H9 (cell line): ENCODE measurements at regions not wholly inside any gene's neighbourhood (a gene's known extent, or its start where the extent isn't known, plus 50 kb on each side); places are given as distances from the start of the nearest gene placed in this dataset.

Experiments used
- DNase-seq: peaks from one replicate; pipeline ENCODE4 v3.0.0-alpha.2; 2017
- H2AFZ ChIP-seq: one replicate; pipeline ENCODE4 v1.6.1; 2013; ENCODE audit warnings: mild to moderate bottlenecking, low read length, control low read depth, moderate library complexity
- H2AK5ac ChIP-seq: 2 replicates; pipeline ENCODE4 v1.6.1; 2013; ENCODE audit warnings: low read length, control low read depth, mixed read lengths; ENCODE audit not compliant: insufficient read length
- H2BK120ac ChIP-seq: one replicate; pipeline ENCODE4 v1.6.1; 2013; ENCODE audit warnings: low read depth, mild to moderate bottlenecking, low read length, control low read depth, inconsistent platforms; ENCODE audit not compliant: poor library complexity, severe bottlenecking
- H2BK12ac ChIP-seq: 2 replicates; pipeline ENCODE4 v1.6.1; 2013; ENCODE audit warnings: low read length, control low read depth, mixed read lengths, low read depth; ENCODE audit not compliant: insufficient read length
- H2BK15ac ChIP-seq: 2 replicates; pipeline ENCODE4 v1.6.1; 2013; ENCODE audit warnings: low read depth, low read length, control low read depth
- H2BK20ac ChIP-seq: one replicate; pipeline ENCODE4 v1.6.1; 2013; ENCODE audit warnings: low read depth, mild to moderate bottlenecking, low read length, control low read depth, inconsistent platforms; ENCODE audit not compliant: poor library complexity, severe bottlenecking
- H2BK5ac ChIP-seq: 2 replicates; pipeline ENCODE4 v1.6.1; 2013; ENCODE audit warnings: low read length, control low read depth, mixed read lengths; ENCODE audit not compliant: insufficient read length
- H3K14ac ChIP-seq: 2 replicates; pipeline ENCODE4 v1.6.1; 2013; ENCODE audit warnings: low read length, control low read depth; ENCODE audit not compliant: insufficient read depth
- H3K18ac ChIP-seq: 2 replicates; pipeline ENCODE4 v1.6.1; 2013; ENCODE audit warnings: low read depth, mild to moderate bottlenecking, mixed read lengths, low read length, control low read depth; ENCODE audit not compliant: insufficient read length
- H3K23ac ChIP-seq: 2 replicates; pipeline ENCODE4 v1.6.1; 2013; ENCODE audit warnings: low read length, control low read depth, mixed read lengths, low read depth; ENCODE audit not compliant: insufficient read length
- H3K23me2 ChIP-seq: 2 replicates; pipeline ENCODE4 v1.6.1; 2013; ENCODE audit warnings: low read depth, mild to moderate bottlenecking, mixed read lengths, low read length, control low read depth; ENCODE audit not compliant: insufficient read length, poor library complexity, severe bottlenecking
- H3K27ac ChIP-seq: 2 replicates; pipeline ENCODE4 v1.5.1; 2013; ENCODE audit warnings: low read length, control low read depth, mixed read lengths, low read depth; ENCODE audit not compliant: insufficient read length
- H3K27me3 ChIP-seq: 2 replicates; pipeline ENCODE4 v1.6.1; 2013; ENCODE audit warnings: low read length, control low read depth, inconsistent platforms; ENCODE audit not compliant: insufficient read depth
- H3K4ac ChIP-seq: 2 replicates; pipeline ENCODE4 v1.6.1; 2013; ENCODE audit warnings: low read depth, mild to moderate bottlenecking, control low read depth, inconsistent platforms, low read length, moderate library complexity
- H3K4me1 ChIP-seq: 2 replicates; pipeline ENCODE4 v1.6.1; 2013; ENCODE audit warnings: low read length, control low read depth, inconsistent platforms; ENCODE audit not compliant: insufficient read depth
- H3K4me2 ChIP-seq: 2 replicates; pipeline ENCODE4 v1.6.1; 2013; ENCODE audit warnings: low read length, control low read depth, mixed read lengths; ENCODE audit not compliant: insufficient read length, insufficient read depth
- H3K56ac ChIP-seq: 2 replicates; pipeline ENCODE4 v1.6.1; 2013; ENCODE audit warnings: low read depth, mild to moderate bottlenecking, mixed read lengths, low read length, control low read depth; ENCODE audit not compliant: insufficient read length
- H3K79me1 ChIP-seq: 2 replicates; pipeline ENCODE4 v1.6.1; 2013; ENCODE audit warnings: low read depth, mild to moderate bottlenecking, moderate library complexity, low read length, control low read depth, inconsistent platforms; ENCODE audit not compliant: insufficient read depth, poor library complexity, severe bottlenecking
- H3K79me2 ChIP-seq: 2 replicates; pipeline ENCODE4 v1.6.1; 2013; ENCODE audit warnings: low read length, control low read depth, inconsistent platforms; ENCODE audit not compliant: insufficient read depth
- H3K9ac ChIP-seq: 2 replicates; pipeline ENCODE4 v1.6.1; 2013; ENCODE audit warnings: low read length, control low read depth, mixed read lengths; ENCODE audit not compliant: insufficient read length; ENCODE audit errors: extremely low read depth
- H3K9me3 ChIP-seq: one replicate; pipeline ENCODE4 v1.6.1; 2013; ENCODE audit warnings: low read depth, low read length, inconsistent platforms; ENCODE audit not compliant: control insufficient read depth
- H3T11ph ChIP-seq: one replicate; pipeline ENCODE4 v1.6.1; 2013; ENCODE audit warnings: mild to moderate bottlenecking, low read length, control low read depth, inconsistent platforms
- H4K20me1 ChIP-seq: one replicate; pipeline ENCODE4 v1.6.1; 2013; ENCODE audit not compliant: control insufficient read depth, insufficient read length, insufficient read depth
- H4K5ac ChIP-seq: 2 replicates; pipeline ENCODE4 v1.6.1; 2013; ENCODE audit warnings: low read depth, mild to moderate bottlenecking, mixed read lengths, low read length, control low read depth; ENCODE audit not compliant: insufficient read length
- H4K8ac ChIP-seq: replicated peaks from 2 replicates; pipeline ENCODE4 v1.6.1; 2013; ENCODE audit warnings: low read length, control low read depth, mixed read lengths, low read depth; ENCODE audit not compliant: insufficient read length
- H4K91ac ChIP-seq: 2 replicates; pipeline ENCODE4 v1.6.1; 2013; ENCODE audit warnings: low read depth, mild to moderate bottlenecking, moderate library complexity, mixed read lengths, low read length, control low read depth; ENCODE audit not compliant: insufficient read length
- H3K27ac Mint-ChIP-seq, 3 experiments: 2 replicates in 2 of 3; 3 replicates in 1 of 3; pipeline ENCODE4 v1.8.0; 2020 to 2021; ENCODE audit warnings: mixed read lengths in 3 of 3, mild to moderate bottlenecking in 1 of 3, moderate library complexity in 1 of 3
- H3K27me3 Mint-ChIP-seq: 2 replicates; pipeline ENCODE4 v1.8.0; 2021; ENCODE audit warnings: low read depth, mild to moderate bottlenecking, moderate library complexity, mixed read lengths
- H3K36me3 Mint-ChIP-seq, 3 experiments: 2 replicates in 2 of 3; 3 replicates in 1 of 3; pipeline ENCODE4 v1.8.0; 2020 to 2021; ENCODE audit warnings: low read depth in 3 of 3, mixed read lengths in 3 of 3; ENCODE audit not compliant: insufficient read depth in 1 of 3
- H3K4me1 Mint-ChIP-seq, 2 experiments: 2 replicates each; pipeline ENCODE4 v1.8.0; 2020; ENCODE audit warnings: mixed read lengths in 2 of 2
- H3K4me3 Mint-ChIP-seq, 2 experiments: 2 replicates in 1 of 2; 3 replicates in 1 of 2; pipeline ENCODE4 v1.8.0; 2020 to 2021; ENCODE audit warnings: mild to moderate bottlenecking in 2 of 2, mixed read lengths in 2 of 2, moderate library complexity in 1 of 2
- H3K9me3 Mint-ChIP-seq, 2 experiments: 2 replicates in 1 of 2; 3 replicates in 1 of 2; pipeline ENCODE4 v1.8.0; 2020; ENCODE audit warnings: mild to moderate bottlenecking in 2 of 2, mixed read lengths in 2 of 2, moderate library complexity in 1 of 2
- CTCF ChIP-seq: fragments of 200-600 bp; sonication (generic); conservative IDR thresholded peaks from 3 replicates; pipeline ENCODE4 v1.8.0; 2021; ENCODE audit warnings: antibody characterized with exemption, mild to moderate bottlenecking
- WGBS: extraction: QIAGEN DNeasy Blood & Tissue Kit; methylation state at CpG from one replicate; pipeline ENCODE4 v1.1.7; 2013; ENCODE audit warnings: missing lambda C conversion rate, low lambda C conversion rate, mixed read lengths; ENCODE audit not compliant: insufficient read length; ENCODE audit errors: extremely low coverage; 5-methylcytosine and 5-hydroxymethylcytosine counted together

- H3K56ac ChIP-seq: no peak overlapping the region
- no peaks in the 10 kb centered on the region for H3K23me2 ChIP-seq
- Mint-ChIP-seq H3K27ac (no peak overlapping the region), H3K4me1 (no peaks in the 10 kb centered on the region), H3K36me3 (peaks cover 0 to 5% (median 0%) of the 10 kb centered on the region in 3 experiments; a peak in 1 of 7 replicates), H3K27me3 (no peaks in the 10 kb centered on the region), H3K9me3 (peaks cover 5 to 8% of the 10 kb centered on the region in 2 experiments; a peak in 4 of 5 replicates), H3K4me3 (no peak overlapping the region)
- no CpG with 5 or more reads among the region's 6 CpGs for WGBS
- H3K4me2 ChIP-seq: no peak overlapping the region
- no peak overlapping the region for H4K91ac ChIP-seq
- H3K27ac ChIP-seq: no peak overlapping the region
- H2BK15ac ChIP-seq: no peak overlapping the region
- TF ChIP-seq CTCF: no peak
- no peak overlapping the region for H2AK5ac ChIP-seq
- no peak overlapping the region for H2BK20ac ChIP-seq
- H3K4me1 ChIP-seq: no peaks in the 10 kb centered on the region
- H2AFZ ChIP-seq: no peak overlapping the region
- H3K4ac ChIP-seq: no peak overlapping the region
- no peak for DNase-seq
- no peaks in the 10 kb centered on the region for H3K79me2 ChIP-seq
- H3K79me1 ChIP-seq: no peaks in the 10 kb centered on the region
- H4K5ac ChIP-seq: no peak overlapping the region
- no peak overlapping the region for H2BK5ac ChIP-seq
- H3K9ac ChIP-seq: no peak overlapping the region
- H4K8ac ChIP-seq: no peak overlapping the region
- no peak overlapping the region for H3T11ph ChIP-seq
- H3K23ac ChIP-seq: no peak overlapping the region
- no peak overlapping the region for H2BK120ac ChIP-seq
- H3K18ac ChIP-seq: no peak overlapping the region
- H4K20me1 ChIP-seq: no peaks in the 10 kb centered on the region
- no peaks in the 10 kb centered on the region for H3K27me3 ChIP-seq
- no peak overlapping the region for H2BK12ac ChIP-seq
- no peaks in the 10 kb centered on the region for H3K9me3 ChIP-seq
- H3K14ac ChIP-seq: no peak overlapping the region
Observed at GRCh38 chr10:129075508-129075907, 391.5 kb upstream of the MGMT start.
